OCI-LY1 (cell line): ENCODE measurements at regions not wholly inside any gene's neighbourhood (a gene's known extent, or its start where the extent isn't known, plus 50 kb on each side); places are given as distances from the start of the nearest gene placed in this dataset.

Source experiments
- H2AFZ ChIP-seq: fragments of 200-600 bp; sonication (generic), shearing (Covaris generic); 2 replicates; pipeline ENCODE4 v1.6.0; 2014; ENCODE audit warnings: antibody characterized with exemption, mild to moderate bottlenecking, low read length
- H3F3A ChIP-seq: fragments of 200-600 bp; sonication (generic), shearing (Covaris generic); 2 replicates; pipeline ENCODE4 v1.6.0; 2014; ENCODE audit warnings: mild to moderate bottlenecking, antibody characterized with exemption, low read length, moderate library complexity; ENCODE audit not compliant: insufficient read depth
- H3K27ac ChIP-seq: fragments of 200-600 bp; sonication (generic); 2 replicates; pipeline ENCODE4 v1.5.1; 2014; ENCODE audit warnings: low read length, mixed run types, mild to moderate bottlenecking, low read depth; ENCODE audit not compliant: poor library complexity, severe bottlenecking
- H3K27me3 ChIP-seq: fragments of 200-600 bp; sonication (generic); 2 replicates; pipeline ENCODE4 v1.6.0; 2014; ENCODE audit warnings: antibody characterized with exemption, mild to moderate bottlenecking, low read length, moderate library complexity; ENCODE audit not compliant: insufficient read depth
- H3K36me3 ChIP-seq: fragments of 200-600 bp; sonication (generic); 2 replicates; pipeline ENCODE4 v1.6.1; 2014; ENCODE audit warnings: mild to moderate bottlenecking, antibody characterized with exemption, low read length, moderate library complexity, mixed read lengths; ENCODE audit not compliant: insufficient read depth
- H3K4me1 ChIP-seq: fragments of 200-600 bp; sonication (generic); 2 replicates; pipeline ENCODE4 v1.5.1; 2014; ENCODE audit warnings: mild to moderate bottlenecking, low read length, moderate library complexity; ENCODE audit not compliant: insufficient read depth, severe bottlenecking
- H3K4me2 ChIP-seq: fragments of 200-600 bp; sonication (generic), shearing (Covaris generic); 2 replicates; pipeline ENCODE4 v1.6.1; 2014; ENCODE audit warnings: low read length
- H3K4me3 ChIP-seq: fragments of 200-600 bp; sonication (generic); 2 replicates; pipeline ENCODE4 v1.5.1; 2014; ENCODE audit warnings: low read length, low read depth, mild to moderate bottlenecking, mixed read lengths; ENCODE audit not compliant: poor library complexity, severe bottlenecking
- H3K79me2 ChIP-seq: fragments of 200-600 bp; shearing (Covaris generic); 2 replicates; pipeline ENCODE4 v1.6.1; 2016; ENCODE audit warnings: mixed run types, low read length, mixed read lengths; ENCODE audit not compliant: insufficient read depth
- H3K9ac ChIP-seq: fragments of 200-600 bp; sonication (generic), shearing (Covaris generic); 2 replicates; pipeline ENCODE4 v1.6.1; 2014; ENCODE audit warnings: mild to moderate bottlenecking, low read length, mixed read lengths
- H3K9me2 ChIP-seq: fragments of 200-600 bp; sonication (generic), shearing (Covaris generic); 2 replicates; pipeline ENCODE4 v1.6.1; 2014; ENCODE audit warnings: low read depth, mild to moderate bottlenecking, low read length, mixed read lengths
- H3K9me3 ChIP-seq: fragments of 200-600 bp; shearing (Covaris generic); 2 replicates; pipeline ENCODE4 v1.6.1; 2014; ENCODE audit warnings: low read length, mixed read lengths
- H4K20me1 ChIP-seq: fragments of 200-600 bp; sonication (generic), shearing (Covaris generic); 2 replicates; pipeline ENCODE4 v1.6.0; 2016; ENCODE audit warnings: mild to moderate bottlenecking, low read length; ENCODE audit not compliant: insufficient read depth
- EZH2 ChIP-seq: fragments of 200-600 bp; sonication (generic), shearing (Covaris generic); IDR thresholded peaks from 2 replicates; pipeline ENCODE4 v1.8.0; 2017; ENCODE audit warnings: borderline replicate concordance, mixed run types, mild to moderate bottlenecking, antibody characterized with exemption, low read length, moderate library complexity, mixed read lengths
- TF ChIP-seq, protein P1 (sequence below): fragments of 200-600 bp; sonication (generic), shearing (Covaris generic); IDR thresholded peaks from 2 replicates; pipeline ENCODE4 v1.5.1; 2017; ENCODE audit warnings: mild to moderate bottlenecking, antibody characterized with exemption, low read length, moderate library complexity, mixed read lengths

DNA sequence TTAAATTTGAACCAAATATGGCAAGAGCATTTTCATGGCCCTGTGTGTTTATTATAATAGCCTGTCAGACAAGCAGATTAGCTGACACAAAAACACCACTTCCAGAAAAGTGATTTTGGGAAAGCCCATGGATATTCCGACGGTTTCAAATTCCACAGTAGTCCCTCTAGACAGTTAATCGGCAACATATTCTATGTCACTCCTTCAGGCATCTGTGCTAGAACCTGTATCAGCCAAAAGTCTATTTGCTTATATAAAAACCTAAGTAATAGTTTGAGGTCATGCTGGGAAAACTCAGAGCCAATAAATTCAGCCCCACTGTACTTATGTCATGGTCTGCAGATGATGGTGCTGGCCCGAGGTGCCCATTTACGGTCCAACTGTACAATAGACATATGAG lies 110.2 kb upstream of the ARHGEF26 start:
- Histone ChIP-seq H3K36me3 (no peaks in the 10 kb centered on the region), H3F3A (no peaks in the 10 kb centered on the region), H3K27me3 (no peaks in the 10 kb centered on the region), H3K4me2 (no peak overlapping the region), H3K4me1 (no peaks in the 10 kb centered on the region), H3K9me3 (no peaks in the 10 kb centered on the region), H3K4me3 (no peak overlapping the region), H3K27ac (no peak overlapping the region), H2AFZ (no peak overlapping the region), H4K20me1 (no peaks in the 10 kb centered on the region), H3K79me2 (no peaks in the 10 kb centered on the region), H3K9ac (no peak overlapping the region), H3K9me2 (no peaks in the 10 kb centered on the region)
- TF ChIP-seq EZH2 = no peak
- TF ChIP-seq, protein P1, sequence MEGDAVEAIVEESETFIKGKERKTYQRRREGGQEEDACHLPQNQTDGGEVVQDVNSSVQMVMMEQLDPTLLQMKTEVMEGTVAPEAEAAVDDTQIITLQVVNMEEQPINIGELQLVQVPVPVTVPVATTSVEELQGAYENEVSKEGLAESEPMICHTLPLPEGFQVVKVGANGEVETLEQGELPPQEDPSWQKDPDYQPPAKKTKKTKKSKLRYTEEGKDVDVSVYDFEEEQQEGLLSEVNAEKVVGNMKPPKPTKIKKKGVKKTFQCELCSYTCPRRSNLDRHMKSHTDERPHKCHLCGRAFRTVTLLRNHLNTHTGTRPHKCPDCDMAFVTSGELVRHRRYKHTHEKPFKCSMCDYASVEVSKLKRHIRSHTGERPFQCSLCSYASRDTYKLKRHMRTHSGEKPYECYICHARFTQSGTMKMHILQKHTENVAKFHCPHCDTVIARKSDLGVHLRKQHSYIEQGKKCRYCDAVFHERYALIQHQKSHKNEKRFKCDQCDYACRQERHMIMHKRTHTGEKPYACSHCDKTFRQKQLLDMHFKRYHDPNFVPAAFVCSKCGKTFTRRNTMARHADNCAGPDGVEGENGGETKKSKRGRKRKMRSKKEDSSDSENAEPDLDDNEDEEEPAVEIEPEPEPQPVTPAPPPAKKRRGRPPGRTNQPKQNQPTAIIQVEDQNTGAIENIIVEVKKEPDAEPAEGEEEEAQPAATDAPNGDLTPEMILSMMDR = no peak

DNA sequence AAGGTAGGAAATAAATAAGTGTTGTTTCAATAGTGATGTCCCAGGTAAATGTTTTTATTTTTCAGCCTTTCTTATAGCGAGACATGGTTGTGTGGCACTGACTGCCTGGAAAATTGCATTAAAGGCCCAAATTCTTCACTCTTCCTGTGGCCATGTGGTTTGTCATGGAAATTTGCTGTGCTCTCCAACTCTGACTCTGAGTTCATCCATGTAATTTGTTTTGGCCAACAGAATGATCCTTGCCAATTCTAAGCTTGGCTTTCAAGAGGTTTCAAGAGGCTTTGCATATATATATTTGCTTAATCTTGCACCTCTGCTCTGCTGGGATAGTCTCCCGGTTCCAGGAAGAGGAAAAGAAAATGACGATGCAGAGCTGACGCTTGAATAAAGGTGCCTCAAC lies 107.5 kb upstream of the ARHGEF26 start:
- no peak for TF ChIP-seq EZH2
- no peak overlapping the region for H3K4me3 ChIP-seq
- H3F3A ChIP-seq = no peaks in the 10 kb centered on the region
- H3K9me3 ChIP-seq = no peaks in the 10 kb centered on the region
- H3K9me2 ChIP-seq = no peaks in the 10 kb centered on the region
- H3K79me2 ChIP-seq = no peaks in the 10 kb centered on the region
- no peak overlapping the region for H3K4me2 ChIP-seq
- no peaks in the 10 kb centered on the region for H4K20me1 ChIP-seq
- H3K9ac ChIP-seq = no peak overlapping the region
- H3K4me1 ChIP-seq = no peaks in the 10 kb centered on the region
- no peaks in the 10 kb centered on the region for H3K27me3 ChIP-seq
- no peaks in the 10 kb centered on the region for H3K36me3 ChIP-seq
- no peak overlapping the region for H2AFZ ChIP-seq
- no peak overlapping the region for H3K27ac ChIP-seq

DNA sequence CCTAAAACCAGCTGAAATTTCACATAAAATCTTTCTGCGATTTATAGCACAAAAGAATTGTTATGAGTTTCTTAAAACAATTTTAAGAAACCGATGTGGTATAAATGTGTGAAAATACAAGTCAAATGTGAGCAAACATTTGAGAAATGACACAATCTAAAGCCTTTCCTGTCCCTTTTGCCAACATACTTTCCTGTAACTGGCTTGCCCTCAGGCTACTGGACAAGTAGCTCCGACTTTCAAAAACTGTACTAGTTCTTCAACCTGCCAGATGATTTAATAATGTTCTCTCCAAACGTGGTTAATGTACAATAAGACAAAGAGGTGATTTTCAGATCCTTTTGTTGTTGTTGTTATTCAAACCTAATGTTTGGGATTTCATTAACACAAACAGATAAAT lies 105.9 kb upstream of the ARHGEF26 start:
- H2AFZ ChIP-seq = no peak overlapping the region
- no peaks in the 10 kb centered on the region for H4K20me1 ChIP-seq
- TF ChIP-seq, protein P1 = no peak
- no peak for TF ChIP-seq EZH2
- H3K36me3 ChIP-seq = no peaks in the 10 kb centered on the region
- no peak overlapping the region for H3K4me3 ChIP-seq
- H3F3A ChIP-seq = no peaks in the 10 kb centered on the region
- H3K9me2 ChIP-seq = no peaks in the 10 kb centered on the region
- no peak overlapping the region for H3K4me2 ChIP-seq
- no peaks in the 10 kb centered on the region for H3K4me1 ChIP-seq
- H3K79me2 ChIP-seq = no peaks in the 10 kb centered on the region
- no peak overlapping the region for H3K9ac ChIP-seq
- H3K27ac ChIP-seq = no peak overlapping the region
- H3K27me3 ChIP-seq = no peaks in the 10 kb centered on the region
- no peaks in the 10 kb centered on the region for H3K9me3 ChIP-seq

DNA sequence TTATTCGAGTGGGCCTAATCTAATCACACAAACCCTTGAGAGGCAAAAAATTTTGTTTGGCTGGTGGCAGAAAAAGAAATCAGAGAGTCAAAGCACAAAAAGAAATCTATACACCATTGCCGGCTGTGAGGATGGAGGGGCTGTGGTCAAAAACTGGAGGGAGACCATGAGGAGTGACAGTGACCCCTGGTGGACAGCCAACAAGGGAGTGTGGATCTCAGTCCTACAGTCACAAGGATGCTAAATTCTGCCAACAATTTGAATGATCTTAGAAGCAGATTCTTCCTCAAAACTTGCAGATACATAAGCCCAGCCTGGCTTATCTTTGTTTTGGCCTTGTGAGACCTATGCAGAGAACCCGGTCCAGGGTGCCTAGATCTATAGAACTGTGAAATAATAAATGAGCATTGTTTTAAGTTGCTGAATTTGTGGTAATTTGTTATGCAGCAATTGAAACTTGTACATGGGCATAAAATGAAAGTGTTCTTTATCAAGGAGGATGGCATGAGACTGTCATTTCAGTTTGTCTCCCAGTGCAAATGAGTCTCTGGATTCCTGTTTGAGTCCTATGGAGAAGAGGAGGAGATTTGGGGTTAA lies 103.0 kb upstream of the ARHGEF26 start:
- Histone ChIP-seq H3K27me3 (no peaks in the 10 kb centered on the region), H3K9me2 (no peaks in the 10 kb centered on the region), H3F3A (no peaks in the 10 kb centered on the region), H2AFZ (no peak overlapping the region), H3K27ac (no peak overlapping the region), H3K4me2 (no peak overlapping the region), H3K79me2 (no peaks in the 10 kb centered on the region), H3K4me1 (no peaks in the 10 kb centered on the region), H4K20me1 (no peaks in the 10 kb centered on the region), H3K36me3 (no peaks in the 10 kb centered on the region), H3K4me3 (no peak overlapping the region), H3K9me3 (no peaks in the 10 kb centered on the region), H3K9ac (no peak overlapping the region)
- no peak for TF ChIP-seq EZH2
- TF ChIP-seq, protein P1 = peak; percentile 80
